GM19463 (cell line): ENCODE measurements at regions not wholly inside any gene's neighbourhood (a gene's known extent, or its start where the extent isn't known, plus 50 kb on each side); places are given as distances from the start of the nearest gene placed in this dataset.
"Not testable (repeated sequence)": the region's sequence is repeated elsewhere in the genome, so short reads cannot be mapped to it uniquely, and the experiment has no call there.

Source experiments
- ATAC-seq: cut with Tn5 transposase; IDR thresholded peaks from one replicate; pipeline ENCODE4 v1.9.1; 2021; ENCODE audit warnings: mild to moderate bottlenecking, moderate library complexity; ENCODE audit not compliant: unreplicated experiment

DNA sequence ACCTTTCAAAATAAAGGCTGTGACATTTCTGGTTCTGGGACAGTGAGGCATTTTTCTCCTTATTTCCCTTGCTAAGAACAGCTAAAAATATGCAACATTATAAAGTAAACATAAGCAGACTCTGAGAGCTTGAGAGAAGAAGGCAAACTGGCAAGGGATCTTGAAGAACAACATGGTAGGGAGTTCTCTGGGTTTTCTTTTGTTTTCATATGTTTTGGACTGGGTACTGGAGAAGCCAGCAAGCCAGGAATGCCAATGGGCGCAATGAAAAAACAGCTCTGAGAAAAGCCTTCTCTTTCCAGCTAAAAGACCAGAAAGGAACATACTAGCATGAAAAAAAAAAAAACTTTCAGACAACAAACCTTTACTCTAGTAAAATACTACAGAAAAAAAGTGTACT, 351.4 kb upstream of the HS6ST1 start:
- no peak for ATAC-seq

GRCh38 chr2:128671981-128672757, 353.5 kb upstream of the HS6ST1 start:
- ATAC-seq = not testable (repeated sequence)

DNA sequence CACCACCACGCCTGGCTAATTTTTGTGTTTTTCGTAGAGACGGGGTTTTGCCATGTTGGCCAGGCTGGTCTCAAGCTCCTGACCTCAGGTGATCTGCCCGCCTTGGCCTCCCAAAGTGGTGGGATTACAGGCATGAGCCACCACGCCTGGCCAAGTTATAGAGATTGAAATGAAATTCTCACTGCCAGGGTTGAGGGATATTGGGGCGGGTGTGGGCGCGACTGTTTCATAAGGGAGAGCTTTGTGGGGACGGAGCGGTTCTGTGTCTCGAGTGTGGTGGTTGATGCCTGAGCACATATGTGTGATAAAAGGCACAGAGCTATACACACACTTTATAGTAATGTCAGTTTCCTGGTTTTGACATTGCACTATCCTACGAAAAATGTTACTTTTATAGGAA, 361.0 kb upstream of the HS6ST1 start:
- ATAC-seq = not testable (repeated sequence)

GRCh38 chr2:128681507-128681906, 362.8 kb upstream of the HS6ST1 start:
- no peak for ATAC-seq

DNA sequence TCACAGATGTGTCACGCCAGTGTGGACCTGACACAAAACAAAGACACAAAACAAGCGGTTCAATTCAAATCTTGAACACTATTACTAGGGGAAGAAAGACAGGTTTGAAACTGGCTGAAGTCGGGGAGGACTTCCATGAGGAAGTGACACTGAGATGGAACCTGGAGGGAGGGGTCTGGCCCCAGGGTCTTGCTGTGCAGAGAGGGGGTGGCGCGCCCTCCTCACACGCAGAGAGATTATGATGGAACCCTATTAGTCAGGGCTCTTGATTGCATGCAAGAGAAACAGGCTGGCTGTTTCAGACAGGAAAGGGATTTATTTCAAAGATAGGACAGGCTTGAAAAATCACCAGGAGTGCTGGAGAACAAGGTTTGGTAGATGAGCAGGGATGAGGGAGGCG, 363.6 kb upstream of the HS6ST1 start:
- no peak for ATAC-seq

- ATAC-seq = no peak
Observed at GRCh38 chr2:128682729-128683284, 364.1 kb upstream of the HS6ST1 start.

GRCh38 chr2:128684523-128684922, 365.9 kb upstream of the HS6ST1 start:
- no peak for ATAC-seq

GRCh38 chr2:128685841-128686496, 367.3 kb upstream of the HS6ST1 start:
- peak; percentile 49 for ATAC-seq

- peak; percentile 66 for ATAC-seq
Observed at GRCh38 chr2:128686497-128686859, 367.8 kb upstream of the HS6ST1 start.

- no peak for ATAC-seq
Observed at GRCh38 chr2:128686881-128687555, 368.4 kb upstream of the HS6ST1 start.

DNA sequence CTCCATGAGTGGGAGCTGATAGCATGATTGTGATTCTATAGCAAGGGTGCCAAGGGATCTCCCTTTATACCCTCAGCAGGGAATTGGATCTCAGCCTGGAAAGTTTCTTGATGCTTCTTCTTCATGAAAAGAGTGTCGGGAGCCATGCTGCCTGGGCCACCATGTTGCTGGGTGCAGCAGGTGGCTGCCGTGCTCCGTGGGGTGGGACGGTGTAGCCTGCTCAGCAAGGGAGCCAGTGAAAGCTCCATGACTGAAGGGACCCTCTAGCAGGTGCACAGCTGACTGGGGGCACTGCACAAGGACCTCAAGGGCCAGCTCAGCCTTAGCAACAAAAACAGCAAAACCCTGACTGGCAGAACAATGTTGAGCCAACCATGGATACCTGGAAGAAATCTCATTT, 368.9 kb upstream of the HS6ST1 start:
- no peak for ATAC-seq

DNA sequence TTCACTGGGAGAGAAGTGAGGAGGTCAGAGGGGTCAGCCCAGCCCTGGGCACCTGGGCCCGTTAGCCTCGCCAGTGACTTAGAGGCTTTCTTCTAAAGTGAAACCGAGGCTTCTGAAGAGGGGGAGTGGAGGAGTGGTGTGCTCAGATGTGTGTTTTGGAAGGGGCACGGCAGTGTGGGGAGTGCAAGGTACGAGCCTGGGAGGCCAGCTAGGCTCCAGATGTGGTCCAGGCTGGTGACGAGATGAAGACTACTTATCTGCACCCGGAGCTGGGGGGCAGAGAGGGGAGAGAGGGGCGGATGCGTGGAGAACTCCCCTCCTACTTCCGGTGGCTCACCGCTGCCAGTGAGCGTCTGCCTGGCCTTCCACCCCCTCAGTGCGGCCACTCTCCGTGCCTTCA, 371.3 kb upstream of the HS6ST1 start:
- ATAC-seq = no peak

- ATAC-seq = no peak
Observed at GRCh38 chr2:128690431-128690830, 371.8 kb upstream of the HS6ST1 start.

GRCh38 chr2:128690869-128691268, 372.2 kb upstream of the HS6ST1 start:
- no peak for ATAC-seq

DNA sequence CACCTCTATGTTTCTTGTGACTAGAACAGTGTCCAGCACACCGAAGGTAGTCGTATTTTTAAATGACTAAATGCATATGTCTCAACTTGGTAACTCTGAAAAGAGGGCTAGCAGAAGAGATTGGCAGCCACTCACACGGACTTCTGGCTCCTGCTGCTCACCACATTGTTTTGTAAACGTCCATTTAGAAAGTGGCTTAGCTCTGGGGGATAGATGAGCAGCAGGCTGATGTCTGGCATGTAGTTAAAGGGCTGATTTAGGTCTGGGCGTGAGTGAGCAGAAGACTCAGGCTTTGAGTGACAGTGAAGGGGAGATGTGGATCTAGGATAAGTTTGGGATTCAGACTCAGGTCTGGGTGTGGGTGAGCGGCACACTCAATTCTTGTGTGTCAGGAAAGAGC, 372.9 kb upstream of the HS6ST1 start:
- no peak for ATAC-seq

DNA sequence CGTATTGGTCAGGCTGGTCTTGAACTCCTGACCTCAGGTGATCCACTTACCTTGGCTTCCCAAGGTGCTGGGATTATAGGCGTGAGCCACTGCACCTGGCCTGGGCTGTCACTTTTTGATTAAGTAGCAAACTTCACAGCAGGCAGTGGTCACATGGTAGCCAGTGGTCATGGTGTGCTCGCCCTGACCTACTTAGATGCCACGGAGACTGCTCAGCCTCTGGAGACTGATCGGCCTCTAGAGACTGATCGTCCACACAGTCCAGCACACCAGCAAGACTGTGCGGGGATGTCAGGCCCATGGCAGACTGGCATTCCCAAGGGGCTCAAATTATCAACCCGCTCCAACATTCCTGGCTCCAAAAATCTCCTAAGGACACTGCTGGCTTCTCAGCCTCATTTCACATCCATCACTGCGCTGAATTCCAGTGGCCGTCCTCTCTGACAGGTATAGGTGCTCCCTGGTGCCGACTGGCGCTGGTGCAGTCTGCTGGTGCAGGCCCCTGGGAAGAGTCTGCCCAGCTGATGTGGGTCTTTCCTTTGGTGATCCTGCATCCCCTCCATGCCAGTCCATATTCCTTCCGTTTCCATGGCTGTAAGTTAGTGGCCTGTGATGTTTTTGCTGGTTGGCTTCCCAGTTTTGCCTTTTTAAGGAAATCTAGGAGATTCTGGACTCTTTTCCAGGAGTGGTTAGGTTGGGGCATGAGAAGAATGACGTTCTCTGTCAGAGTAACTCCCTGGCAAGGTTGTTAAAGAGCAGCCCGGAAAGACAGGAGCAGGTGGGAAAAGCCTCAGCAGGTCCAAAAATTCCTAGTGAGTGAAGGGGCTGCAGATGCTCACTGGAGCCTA, 374.5 kb upstream of the HS6ST1 start:
- no peak for ATAC-seq

DNA sequence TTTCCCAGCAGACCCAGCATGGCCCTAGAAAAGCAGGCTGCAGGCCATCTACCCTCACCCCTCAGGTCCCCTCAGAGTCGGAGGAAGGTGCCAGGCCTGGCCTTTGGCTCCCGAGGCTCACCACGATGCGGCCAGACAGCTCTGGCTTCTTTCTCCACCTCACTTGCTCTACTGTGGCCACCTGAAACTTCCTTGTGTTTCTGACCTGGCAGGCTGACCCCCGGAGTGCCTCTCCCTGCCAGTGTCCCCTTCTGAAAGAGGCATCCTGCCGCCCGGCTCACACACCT, 375.0 kb upstream of the HS6ST1 start:
- no peak for ATAC-seq

DNA sequence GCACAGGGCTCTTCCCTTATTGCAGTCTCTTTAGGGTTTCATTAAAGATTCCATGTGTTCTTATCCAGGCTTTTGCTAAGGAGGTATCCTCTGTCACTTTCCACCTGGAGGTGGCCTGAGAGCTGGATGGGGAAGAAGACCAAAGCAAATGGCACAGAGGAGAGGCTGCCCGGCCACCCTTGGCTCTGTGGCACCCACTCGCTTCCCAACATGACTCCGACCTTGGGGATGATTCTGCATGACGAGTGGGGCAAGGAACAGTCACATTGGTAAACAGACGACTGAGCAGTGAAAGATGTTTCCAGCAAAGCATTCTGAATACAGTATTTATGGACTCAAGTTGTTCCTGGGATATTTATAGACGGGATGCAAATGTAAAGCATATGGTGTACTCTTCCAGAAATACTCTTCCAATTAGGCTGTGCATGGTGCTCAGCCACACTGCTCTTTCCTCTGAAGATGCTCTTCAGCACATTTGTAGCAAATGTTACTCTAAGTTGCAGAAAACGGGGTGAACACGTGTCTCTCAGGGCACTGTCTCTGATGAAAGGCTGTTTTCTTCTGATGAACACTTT, 377.1 kb upstream of the HS6ST1 start:
- ATAC-seq = no peak

GRCh38 chr2:128696421-128696820, 377.8 kb upstream of the HS6ST1 start:
- no peak for ATAC-seq

DNA sequence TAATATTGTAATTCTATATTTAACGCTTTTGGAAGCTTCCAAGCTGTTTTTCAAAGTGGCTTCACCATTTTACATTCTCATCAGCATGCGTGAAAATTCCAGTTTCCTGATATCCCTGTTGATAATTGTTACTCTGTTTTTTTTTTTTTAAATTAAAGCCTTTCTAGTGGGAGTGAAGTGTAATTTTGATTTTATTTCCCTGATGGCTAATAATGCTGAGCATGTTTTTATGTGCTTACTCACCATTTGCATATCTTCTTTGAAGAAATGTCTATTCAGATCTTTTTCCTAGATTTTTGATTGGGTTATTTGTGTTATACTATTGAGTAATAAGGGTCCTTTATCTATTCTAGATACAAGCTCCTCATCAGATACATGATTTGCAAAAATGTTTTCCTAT, 382.8 kb upstream of the HS6ST1 start:
- ATAC-seq = no peak

- ATAC-seq = no peak
Observed at GRCh38 chr2:128702616-128703015, 383.9 kb upstream of the HS6ST1 start.
